SH-SY5Y (cell line): ENCODE measurements at regions not wholly inside any gene's neighbourhood (a gene's known extent, or its start where the extent isn't known, plus 50 kb on each side); places are given as distances from the start of the nearest gene placed in this dataset.

Experiments
- GATA2 ChIP-seq: IDR thresholded peaks from 2 replicates; pipeline ENCODE4 v1.6.1; 2011; ENCODE audit warnings: mild to moderate bottlenecking, low read depth, low read length
- GATA3 ChIP-seq: IDR thresholded peaks from 2 replicates; pipeline ENCODE4 v1.6.1; 2011; ENCODE audit warnings: low read depth, mild to moderate bottlenecking, low read length, moderate library complexity

GRCh38 chr10:23534761-23535160 is 95.9 kb downstream of the OTUD1 start:
- TF ChIP-seq GATA3 (no peak), GATA2 (no peak)
